H9 (cell line): ENCODE measurements at regions not wholly inside any gene's neighbourhood (a gene's known extent, or its start where the extent isn't known, plus 50 kb on each side); places are given as distances from the start of the nearest gene placed in this dataset.

Source experiments
- DNase-seq: peaks from one replicate; pipeline ENCODE4 v3.0.0-alpha.2; 2017
- H2AFZ ChIP-seq: one replicate; pipeline ENCODE4 v1.6.1; 2013; ENCODE audit warnings: mild to moderate bottlenecking, low read length, control low read depth, moderate library complexity
- H2AK5ac ChIP-seq: 2 replicates; pipeline ENCODE4 v1.6.1; 2013; ENCODE audit warnings: low read length, control low read depth, mixed read lengths; ENCODE audit not compliant: insufficient read length
- H2BK120ac ChIP-seq: one replicate; pipeline ENCODE4 v1.6.1; 2013; ENCODE audit warnings: low read depth, mild to moderate bottlenecking, low read length, control low read depth, inconsistent platforms; ENCODE audit not compliant: poor library complexity, severe bottlenecking
- H2BK12ac ChIP-seq: 2 replicates; pipeline ENCODE4 v1.6.1; 2013; ENCODE audit warnings: low read length, control low read depth, mixed read lengths, low read depth; ENCODE audit not compliant: insufficient read length
- H2BK15ac ChIP-seq: 2 replicates; pipeline ENCODE4 v1.6.1; 2013; ENCODE audit warnings: low read depth, low read length, control low read depth
- H2BK20ac ChIP-seq: one replicate; pipeline ENCODE4 v1.6.1; 2013; ENCODE audit warnings: low read depth, mild to moderate bottlenecking, low read length, control low read depth, inconsistent platforms; ENCODE audit not compliant: poor library complexity, severe bottlenecking
- H2BK5ac ChIP-seq: 2 replicates; pipeline ENCODE4 v1.6.1; 2013; ENCODE audit warnings: low read length, control low read depth, mixed read lengths; ENCODE audit not compliant: insufficient read length
- H3K14ac ChIP-seq: 2 replicates; pipeline ENCODE4 v1.6.1; 2013; ENCODE audit warnings: low read length, control low read depth; ENCODE audit not compliant: insufficient read depth
- H3K18ac ChIP-seq: 2 replicates; pipeline ENCODE4 v1.6.1; 2013; ENCODE audit warnings: low read depth, mild to moderate bottlenecking, mixed read lengths, low read length, control low read depth; ENCODE audit not compliant: insufficient read length
- H3K23ac ChIP-seq: 2 replicates; pipeline ENCODE4 v1.6.1; 2013; ENCODE audit warnings: low read length, control low read depth, mixed read lengths, low read depth; ENCODE audit not compliant: insufficient read length
- H3K23me2 ChIP-seq: 2 replicates; pipeline ENCODE4 v1.6.1; 2013; ENCODE audit warnings: low read depth, mild to moderate bottlenecking, mixed read lengths, low read length, control low read depth; ENCODE audit not compliant: insufficient read length, poor library complexity, severe bottlenecking
- H3K27ac ChIP-seq: 2 replicates; pipeline ENCODE4 v1.5.1; 2013; ENCODE audit warnings: low read length, control low read depth, mixed read lengths, low read depth; ENCODE audit not compliant: insufficient read length
- H3K27me3 ChIP-seq: 2 replicates; pipeline ENCODE4 v1.6.1; 2013; ENCODE audit warnings: low read length, control low read depth, inconsistent platforms; ENCODE audit not compliant: insufficient read depth
- H3K4ac ChIP-seq: 2 replicates; pipeline ENCODE4 v1.6.1; 2013; ENCODE audit warnings: low read depth, mild to moderate bottlenecking, control low read depth, inconsistent platforms, low read length, moderate library complexity
- H3K4me1 ChIP-seq: 2 replicates; pipeline ENCODE4 v1.6.1; 2013; ENCODE audit warnings: low read length, control low read depth, inconsistent platforms; ENCODE audit not compliant: insufficient read depth
- H3K4me2 ChIP-seq: 2 replicates; pipeline ENCODE4 v1.6.1; 2013; ENCODE audit warnings: low read length, control low read depth, mixed read lengths; ENCODE audit not compliant: insufficient read length, insufficient read depth
- H3K56ac ChIP-seq: 2 replicates; pipeline ENCODE4 v1.6.1; 2013; ENCODE audit warnings: low read depth, mild to moderate bottlenecking, mixed read lengths, low read length, control low read depth; ENCODE audit not compliant: insufficient read length
- H3K79me1 ChIP-seq: 2 replicates; pipeline ENCODE4 v1.6.1; 2013; ENCODE audit warnings: low read depth, mild to moderate bottlenecking, moderate library complexity, low read length, control low read depth, inconsistent platforms; ENCODE audit not compliant: insufficient read depth, poor library complexity, severe bottlenecking
- H3K79me2 ChIP-seq: 2 replicates; pipeline ENCODE4 v1.6.1; 2013; ENCODE audit warnings: low read length, control low read depth, inconsistent platforms; ENCODE audit not compliant: insufficient read depth
- H3K9ac ChIP-seq: 2 replicates; pipeline ENCODE4 v1.6.1; 2013; ENCODE audit warnings: low read length, control low read depth, mixed read lengths; ENCODE audit not compliant: insufficient read length; ENCODE audit errors: extremely low read depth
- H3K9me3 ChIP-seq: one replicate; pipeline ENCODE4 v1.6.1; 2013; ENCODE audit warnings: low read depth, low read length, inconsistent platforms; ENCODE audit not compliant: control insufficient read depth
- H3T11ph ChIP-seq: one replicate; pipeline ENCODE4 v1.6.1; 2013; ENCODE audit warnings: mild to moderate bottlenecking, low read length, control low read depth, inconsistent platforms
- H4K20me1 ChIP-seq: one replicate; pipeline ENCODE4 v1.6.1; 2013; ENCODE audit not compliant: control insufficient read depth, insufficient read length, insufficient read depth
- H4K5ac ChIP-seq: 2 replicates; pipeline ENCODE4 v1.6.1; 2013; ENCODE audit warnings: low read depth, mild to moderate bottlenecking, mixed read lengths, low read length, control low read depth; ENCODE audit not compliant: insufficient read length
- H4K8ac ChIP-seq: replicated peaks from 2 replicates; pipeline ENCODE4 v1.6.1; 2013; ENCODE audit warnings: low read length, control low read depth, mixed read lengths, low read depth; ENCODE audit not compliant: insufficient read length
- H4K91ac ChIP-seq: 2 replicates; pipeline ENCODE4 v1.6.1; 2013; ENCODE audit warnings: low read depth, mild to moderate bottlenecking, moderate library complexity, mixed read lengths, low read length, control low read depth; ENCODE audit not compliant: insufficient read length
- H3K27ac Mint-ChIP-seq, 3 experiments: 2 replicates in 2 of 3; 3 replicates in 1 of 3; pipeline ENCODE4 v1.8.0; 2020 to 2021; ENCODE audit warnings: mixed read lengths in 3 of 3, mild to moderate bottlenecking in 1 of 3, moderate library complexity in 1 of 3
- H3K27me3 Mint-ChIP-seq: 2 replicates; pipeline ENCODE4 v1.8.0; 2021; ENCODE audit warnings: low read depth, mild to moderate bottlenecking, moderate library complexity, mixed read lengths
- H3K36me3 Mint-ChIP-seq, 3 experiments: 2 replicates in 2 of 3; 3 replicates in 1 of 3; pipeline ENCODE4 v1.8.0; 2020 to 2021; ENCODE audit warnings: low read depth in 3 of 3, mixed read lengths in 3 of 3; ENCODE audit not compliant: insufficient read depth in 1 of 3
- H3K4me1 Mint-ChIP-seq, 2 experiments: 2 replicates each; pipeline ENCODE4 v1.8.0; 2020; ENCODE audit warnings: mixed read lengths in 2 of 2
- H3K4me3 Mint-ChIP-seq, 2 experiments: 2 replicates in 1 of 2; 3 replicates in 1 of 2; pipeline ENCODE4 v1.8.0; 2020 to 2021; ENCODE audit warnings: mild to moderate bottlenecking in 2 of 2, mixed read lengths in 2 of 2, moderate library complexity in 1 of 2
- H3K9me3 Mint-ChIP-seq, 2 experiments: 2 replicates in 1 of 2; 3 replicates in 1 of 2; pipeline ENCODE4 v1.8.0; 2020; ENCODE audit warnings: mild to moderate bottlenecking in 2 of 2, mixed read lengths in 2 of 2, moderate library complexity in 1 of 2
- TF ChIP-seq, protein P1 (sequence below): fragments of 200-600 bp; sonication (generic); conservative IDR thresholded peaks from 3 replicates; pipeline ENCODE4 v1.8.0; 2021; ENCODE audit warnings: antibody characterized with exemption, mild to moderate bottlenecking

DNA sequence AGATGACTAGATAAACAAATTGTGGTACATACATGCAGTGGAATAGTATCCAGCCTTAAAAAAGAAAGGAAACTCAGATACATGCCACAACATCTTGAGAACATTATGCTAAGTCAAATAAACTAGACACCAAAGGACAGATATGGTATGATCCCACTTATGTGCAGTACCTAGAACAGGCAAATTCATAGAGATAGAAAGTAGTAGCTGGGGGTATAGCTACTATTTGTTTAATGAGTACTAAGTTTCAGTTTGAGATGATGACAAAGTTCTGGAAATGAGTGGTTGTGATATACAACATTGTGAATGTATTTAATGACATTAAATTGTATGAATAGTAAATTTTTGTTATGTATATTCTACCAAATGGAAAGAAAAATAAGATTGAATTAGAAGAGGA, 477.2 kb upstream of the CFAP20DC start:
- no peak overlapping the region for H3K27ac ChIP-seq
- H2AFZ ChIP-seq = no peak overlapping the region
- no peak overlapping the region for H2BK120ac ChIP-seq
- H3K56ac ChIP-seq = no peak overlapping the region
- no peaks in the 10 kb centered on the region for H3K9me3 ChIP-seq
- DNase-seq = no peak
- H3K79me2 ChIP-seq = no peaks in the 10 kb centered on the region
- H3K4me2 ChIP-seq = no peak overlapping the region
- no peak overlapping the region for H4K91ac ChIP-seq
- TF ChIP-seq, protein P1, sequence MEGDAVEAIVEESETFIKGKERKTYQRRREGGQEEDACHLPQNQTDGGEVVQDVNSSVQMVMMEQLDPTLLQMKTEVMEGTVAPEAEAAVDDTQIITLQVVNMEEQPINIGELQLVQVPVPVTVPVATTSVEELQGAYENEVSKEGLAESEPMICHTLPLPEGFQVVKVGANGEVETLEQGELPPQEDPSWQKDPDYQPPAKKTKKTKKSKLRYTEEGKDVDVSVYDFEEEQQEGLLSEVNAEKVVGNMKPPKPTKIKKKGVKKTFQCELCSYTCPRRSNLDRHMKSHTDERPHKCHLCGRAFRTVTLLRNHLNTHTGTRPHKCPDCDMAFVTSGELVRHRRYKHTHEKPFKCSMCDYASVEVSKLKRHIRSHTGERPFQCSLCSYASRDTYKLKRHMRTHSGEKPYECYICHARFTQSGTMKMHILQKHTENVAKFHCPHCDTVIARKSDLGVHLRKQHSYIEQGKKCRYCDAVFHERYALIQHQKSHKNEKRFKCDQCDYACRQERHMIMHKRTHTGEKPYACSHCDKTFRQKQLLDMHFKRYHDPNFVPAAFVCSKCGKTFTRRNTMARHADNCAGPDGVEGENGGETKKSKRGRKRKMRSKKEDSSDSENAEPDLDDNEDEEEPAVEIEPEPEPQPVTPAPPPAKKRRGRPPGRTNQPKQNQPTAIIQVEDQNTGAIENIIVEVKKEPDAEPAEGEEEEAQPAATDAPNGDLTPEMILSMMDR = no peak
- no peak overlapping the region for H4K5ac ChIP-seq
- no peak overlapping the region for H2BK5ac ChIP-seq
- Mint-ChIP-seq H3K9me3 (no peaks in the 10 kb centered on the region), H3K4me1 (no peaks in the 10 kb centered on the region), H3K4me3 (no peak overlapping the region), H3K27me3 (peaks cover 2% of the 10 kb centered on the region), H3K27ac (no peak overlapping the region), H3K36me3 (no peaks in the 10 kb centered on the region)
- H3K27me3 ChIP-seq = 0 out of 2 replicates have a peak, but pooled peaks cover 2% of the 10 kb centered on the region
- no peaks in the 10 kb centered on the region for H3K79me1 ChIP-seq
- no peaks in the 10 kb centered on the region for H3K23me2 ChIP-seq
- no peaks in the 10 kb centered on the region for H4K20me1 ChIP-seq
- H2AK5ac ChIP-seq = no peak overlapping the region
- H2BK20ac ChIP-seq = no peak overlapping the region
- no peak overlapping the region for H3T11ph ChIP-seq
- H3K18ac ChIP-seq = no peak overlapping the region
- H3K9ac ChIP-seq = no peak overlapping the region
- no peaks in the 10 kb centered on the region for H3K4me1 ChIP-seq
- H3K14ac ChIP-seq = no peak overlapping the region
- no peak overlapping the region for H3K23ac ChIP-seq
- H4K8ac ChIP-seq = no peak overlapping the region
- no peak overlapping the region for H2BK12ac ChIP-seq
- no peak overlapping the region for H3K4ac ChIP-seq
- no peak overlapping the region for H2BK15ac ChIP-seq
